Loucy (cell line): ENCODE measurements at regions not wholly inside any gene's neighbourhood (a gene's known extent, or its start where the extent isn't known, plus 50 kb on each side); places are given as distances from the start of the nearest gene placed in this dataset.

ENCODE experiments used
- EZH2phosphoT487 ChIP-seq: fragments of 200-600 bp; IDR thresholded peaks from 2 replicates; pipeline ENCODE4 v1.6.1; 2018; ENCODE audit warnings: antibody characterized with exemption, mild to moderate bottlenecking, moderate library complexity, borderline replicate concordance
- TF ChIP-seq, protein P1 (sequence below): fragments of 200-600 bp; sonication (generic); conservative IDR thresholded peaks from 2 replicates; pipeline ENCODE4 v1.5.1; 2014; ENCODE audit warnings: mild to moderate bottlenecking, antibody characterized with exemption, low read length

DNA sequence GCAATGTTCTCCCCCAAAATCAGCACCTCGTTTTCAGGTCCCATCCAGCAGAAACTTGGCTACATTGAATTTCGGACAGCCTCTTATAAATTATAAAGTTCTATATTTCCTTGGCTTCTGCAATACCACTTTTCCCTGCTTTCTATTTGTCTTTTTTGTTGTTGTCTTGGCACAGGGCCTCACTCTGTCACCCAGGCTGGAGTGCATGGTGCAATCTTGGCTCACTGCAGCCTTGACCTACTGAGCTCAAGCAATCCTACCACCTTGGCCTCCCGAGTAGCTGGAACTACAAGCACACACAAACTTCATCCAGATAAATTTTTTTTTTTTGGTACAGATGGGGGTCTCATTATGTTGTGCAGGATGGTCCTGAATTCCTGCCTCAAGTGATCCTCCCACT is 55.3 kb upstream of the HECW1 start:
- TF ChIP-seq, protein P1, sequence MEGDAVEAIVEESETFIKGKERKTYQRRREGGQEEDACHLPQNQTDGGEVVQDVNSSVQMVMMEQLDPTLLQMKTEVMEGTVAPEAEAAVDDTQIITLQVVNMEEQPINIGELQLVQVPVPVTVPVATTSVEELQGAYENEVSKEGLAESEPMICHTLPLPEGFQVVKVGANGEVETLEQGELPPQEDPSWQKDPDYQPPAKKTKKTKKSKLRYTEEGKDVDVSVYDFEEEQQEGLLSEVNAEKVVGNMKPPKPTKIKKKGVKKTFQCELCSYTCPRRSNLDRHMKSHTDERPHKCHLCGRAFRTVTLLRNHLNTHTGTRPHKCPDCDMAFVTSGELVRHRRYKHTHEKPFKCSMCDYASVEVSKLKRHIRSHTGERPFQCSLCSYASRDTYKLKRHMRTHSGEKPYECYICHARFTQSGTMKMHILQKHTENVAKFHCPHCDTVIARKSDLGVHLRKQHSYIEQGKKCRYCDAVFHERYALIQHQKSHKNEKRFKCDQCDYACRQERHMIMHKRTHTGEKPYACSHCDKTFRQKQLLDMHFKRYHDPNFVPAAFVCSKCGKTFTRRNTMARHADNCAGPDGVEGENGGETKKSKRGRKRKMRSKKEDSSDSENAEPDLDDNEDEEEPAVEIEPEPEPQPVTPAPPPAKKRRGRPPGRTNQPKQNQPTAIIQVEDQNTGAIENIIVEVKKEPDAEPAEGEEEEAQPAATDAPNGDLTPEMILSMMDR: no peak
- no peak for TF ChIP-seq EZH2phosphoT487
